Ascending aorta (tissue), 2 donors: ENCODE measurements at regions not wholly inside any gene's neighbourhood (a gene's known extent, or its start where the extent isn't known, plus 50 kb on each side); places are given as distances from the start of the nearest gene placed in this dataset.

Experiments used
- DNase-seq, 2 donors: peaks; one replicate each; pipeline ENCODE4 v3.0.0-alpha.2; 2019; ENCODE audit warnings: low spot score in 2 of 2
- H3K27ac ChIP-seq, 2 donors: fragments of 200-600 bp; sonication (generic); one replicate each; pipeline ENCODE4 v1.5.1; 2016 to 2017; ENCODE audit warnings: mild to moderate bottlenecking in 1 of 2
- H3K27me3 ChIP-seq: fragments of 200-600 bp; sonication (generic); one replicate; pipeline ENCODE4 v1.5.1; 2017
- H3K36me3 ChIP-seq, 2 donors: fragments of 200-600 bp; sonication (generic); one replicate each; pipeline ENCODE4 v1.5.1; 2016
- H3K4me1 ChIP-seq, 2 donors: fragments of 200-600 bp; sonication (generic); one replicate each; pipeline ENCODE4 v1.5.1; 2016 to 2017; ENCODE audit warnings: mild to moderate bottlenecking in 1 of 2
- H3K4me3 ChIP-seq, 2 donors: fragments of 200-600 bp; sonication (generic); one replicate each; pipeline ENCODE4 v1.5.1; 2016 to 2017; ENCODE audit warnings: mild to moderate bottlenecking in 1 of 2
- H3K9me3 ChIP-seq, 2 donors: fragments of 200-600 bp; sonication (generic); one replicate each; pipeline ENCODE4 v1.5.1; 2016
- CTCF ChIP-seq, 3 experiments: fragments of 200-600 bp in 2 of 3; fragments of 450-650 bp in 1 of 3; sonication (generic) in 2 of 3; IDR thresholded peaks; one replicate each; pipeline ENCODE4 v1.5.1; 2016 to 2019; ENCODE audit warnings: antibody characterized with exemption in 3 of 3, mild to moderate bottlenecking in 1 of 3, moderate library complexity in 1 of 3
- intact Hi-C: fragments of 100-400 bp; cut with DNase I; formaldehyde crosslinking; loops from one replicate; pipeline ENCODE4 v1.15.1; 2023

- peak in 1 of 2 donors; percentile 13 for DNase-seq
Measured at GRCh38 chrX:150202641-150203247, 160.4 kb upstream of the MAMLD1 start.

DNA sequence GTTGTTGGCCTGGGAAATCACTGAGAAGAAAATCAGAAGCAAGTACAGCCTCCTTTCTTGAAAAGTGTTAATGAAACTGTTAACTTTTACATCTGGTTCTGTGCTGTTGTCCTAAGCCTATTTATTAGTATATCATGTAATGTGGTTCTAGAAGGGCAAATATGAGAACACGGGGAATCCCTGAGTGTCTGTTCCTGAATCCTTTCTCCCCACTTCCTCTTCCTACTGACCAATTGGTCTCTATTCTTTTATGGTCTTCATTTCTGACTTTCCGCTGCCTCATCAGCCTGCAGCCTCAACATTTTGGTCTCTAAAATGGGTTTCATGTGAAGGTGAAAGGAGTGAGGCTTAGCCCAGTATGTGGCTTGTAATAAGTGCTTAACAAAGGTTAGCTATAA, 159.9 kb upstream of the MAMLD1 start:
- no peaks in the 10 kb centered on the region for H3K9me3 ChIP-seq
- no peak overlapping the region for H3K4me3 ChIP-seq
- intact Hi-C loops, result loop anchor here (5.0 kb wide), 1 partner anchor 159 kb away; the partner anchor contains the start of gene MAMLD1
- TF ChIP-seq CTCF (IDR thresholded peaks at IDR 0.05), result no peak
- H3K27ac ChIP-seq, result peak overlapping the region in 1 of 2 donors; percentile 12
- H3K4me1 ChIP-seq, result no peaks in the 10 kb centered on the region
- H3K27me3 ChIP-seq, result no peaks in the 10 kb centered on the region
- DNase-seq, result no peak
- H3K36me3 ChIP-seq, result no peaks in the 10 kb centered on the region

More at GRCh38 chrX:150202641-150203247, 160.4 kb upstream of the MAMLD1 start:
- H3K4me3 ChIP-seq, result no peak overlapping the region
- no peak for TF ChIP-seq CTCF (IDR thresholded peaks at IDR 0.05)
- no peak overlapping the region for H3K27ac ChIP-seq
- intact Hi-C loops, result loop anchor here (5.0 kb wide), 1 partner anchor 160 kb away; the partner anchor contains the start of gene MAMLD1
- no peaks in the 10 kb centered on the region for H3K27me3 ChIP-seq
- no peaks in the 10 kb centered on the region for H3K36me3 ChIP-seq
- no peaks in the 10 kb centered on the region for H3K4me1 ChIP-seq
- no peaks in the 10 kb centered on the region for H3K9me3 ChIP-seq

DNA sequence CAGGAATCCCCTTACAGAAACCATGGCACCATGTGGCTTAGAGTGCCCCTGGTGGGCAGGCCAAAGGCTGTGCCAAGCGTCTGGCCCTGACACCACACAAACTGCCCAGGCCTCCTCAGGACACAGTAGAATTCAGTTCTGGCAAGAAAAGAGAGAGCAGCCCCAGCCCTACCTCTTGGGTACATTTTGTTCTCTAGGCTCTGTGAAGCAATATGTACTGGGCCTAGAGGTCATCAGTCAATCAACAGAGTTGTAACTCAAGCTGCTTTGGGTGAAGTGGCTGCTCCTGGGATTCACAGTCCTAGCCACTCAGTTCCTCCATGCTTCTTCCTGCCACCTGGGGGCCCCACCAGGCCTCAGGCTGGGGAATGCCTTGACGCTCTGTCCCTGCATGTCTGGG, 158.1 kb upstream of the MAMLD1 start:
- no peaks in the 10 kb centered on the region for H3K9me3 ChIP-seq
- no peaks in the 10 kb centered on the region for H3K36me3 ChIP-seq
- no peak for TF ChIP-seq CTCF (IDR thresholded peaks at IDR 0.05)
- intact Hi-C loops, result no loop called here
- no peak for DNase-seq
- no peak overlapping the region for H3K4me3 ChIP-seq
- H3K27ac ChIP-seq, result no peak overlapping the region
- no peaks in the 10 kb centered on the region for H3K4me1 ChIP-seq
- H3K27me3 ChIP-seq, result no peaks in the 10 kb centered on the region

- DNase-seq, result no peak
- H3K4me1 ChIP-seq, result no peaks in the 10 kb centered on the region
- H3K4me3 ChIP-seq, result no peak overlapping the region
- no peak overlapping the region for H3K27ac ChIP-seq
- no peak for TF ChIP-seq CTCF (IDR thresholded peaks at IDR 0.05)
- no peaks in the 10 kb centered on the region for H3K27me3 ChIP-seq
- no peaks in the 10 kb centered on the region for H3K36me3 ChIP-seq
- no peaks in the 10 kb centered on the region for H3K9me3 ChIP-seq
- intact Hi-C loops, result no loop called here
Measured at GRCh38 chrX:150207733-150208132, 155.4 kb upstream of the MAMLD1 start.

DNA sequence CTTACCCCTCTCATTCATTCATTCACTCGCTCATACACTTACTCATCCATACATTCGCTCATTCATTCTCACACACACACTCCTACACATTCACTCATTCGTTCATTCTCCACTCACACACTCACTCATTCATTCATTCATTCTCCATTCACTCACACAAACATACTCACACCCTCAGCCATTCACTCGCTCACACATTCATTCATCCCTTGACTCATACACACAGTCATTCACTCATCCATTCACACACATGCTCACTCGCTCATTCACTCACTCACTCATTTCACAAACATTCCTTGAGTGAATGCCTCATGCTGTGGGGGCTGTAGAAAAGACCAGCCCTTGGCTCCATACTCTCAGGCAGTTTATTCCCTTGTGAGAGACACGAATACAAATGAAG, 151.1 kb upstream of the MAMLD1 start:
- no peaks in the 10 kb centered on the region for H3K4me1 ChIP-seq
- no peak for TF ChIP-seq CTCF (IDR thresholded peaks at IDR 0.05)
- no peak for DNase-seq
- no peak overlapping the region for H3K27ac ChIP-seq
- no peaks in the 10 kb centered on the region for H3K36me3 ChIP-seq
- H3K9me3 ChIP-seq, result no peaks in the 10 kb centered on the region
- intact Hi-C loops, result no loop called here
- H3K27me3 ChIP-seq, result no peaks in the 10 kb centered on the region
- no peak overlapping the region for H3K4me3 ChIP-seq
